Right lobe of liver (tissue), 4 donors: ENCODE measurements at regions not wholly inside any gene's neighbourhood (a gene's known extent, or its start where the extent isn't known, plus 50 kb on each side); places are given as distances from the start of the nearest gene placed in this dataset.

Experiments used
- CTCF ChIP-seq, 4 donors: fragments of 200-600 bp in 3 of 4; fragments of 450-650 bp in 1 of 4; IDR thresholded peaks; one replicate each; pipeline versions ENCODE4 v1.5.1 to v1.8.0; 2016 to 2022; ENCODE audit warnings: antibody characterized with exemption in 4 of 4, mild to moderate bottlenecking in 2 of 4
- POLR2A ChIP-seq: fragments of 450-650 bp; IDR thresholded peaks from one replicate; pipeline ENCODE4 v1.6.1; 2017; ENCODE audit warnings: antibody characterized with exemption, mild to moderate bottlenecking
- donor health status: DM: no; HTN: no; CAD: no.
- donor health status: DM: no; HTN: no; CAD: no.
- donor health status: DM: no; HTN: yes; CAD: no.

DNA sequence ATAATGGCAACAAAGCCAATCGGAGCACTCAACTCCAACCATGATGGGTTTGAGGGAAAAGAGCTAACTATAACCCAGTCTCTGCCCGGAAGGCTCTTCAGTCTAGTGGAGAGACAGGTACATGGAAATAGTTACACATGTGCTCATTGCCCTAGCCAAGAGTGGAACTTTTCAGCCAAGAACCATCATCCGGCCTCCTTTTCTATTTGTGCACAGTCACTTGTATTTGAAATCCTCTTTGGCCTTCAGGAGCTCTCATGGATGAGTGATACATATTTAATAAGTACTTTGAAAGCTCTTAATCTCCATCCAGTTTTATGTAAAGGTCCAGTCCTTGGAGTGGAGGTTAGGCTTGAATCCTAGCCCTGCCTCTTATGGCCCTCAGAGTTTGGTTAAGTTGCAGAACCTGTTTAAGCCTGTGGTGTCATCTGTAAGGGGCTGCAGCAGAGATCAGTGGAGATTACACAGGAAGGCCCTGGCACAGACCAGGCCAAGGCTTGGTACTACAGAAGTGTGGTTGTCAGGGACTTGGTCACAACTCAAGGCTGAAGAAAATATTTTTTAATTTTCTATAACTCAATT lies 72.3 kb upstream of the SMLR1 start:
- TF ChIP-seq CTCF (IDR thresholded peaks at IDR 0.05) = no peak
- TF ChIP-seq POLR2A = no peak
